ENCODE measurements at regions not wholly inside any gene's neighbourhood (a gene's known extent, or its start where the extent isn't known, plus 50 kb on each side); places are given as distances from the start of the nearest gene placed in this dataset.
"Not testable (repeated sequence)": the region's sequence is repeated elsewhere in the genome, so short reads cannot be mapped to it uniquely, and the experiment has no call there.

DNA sequence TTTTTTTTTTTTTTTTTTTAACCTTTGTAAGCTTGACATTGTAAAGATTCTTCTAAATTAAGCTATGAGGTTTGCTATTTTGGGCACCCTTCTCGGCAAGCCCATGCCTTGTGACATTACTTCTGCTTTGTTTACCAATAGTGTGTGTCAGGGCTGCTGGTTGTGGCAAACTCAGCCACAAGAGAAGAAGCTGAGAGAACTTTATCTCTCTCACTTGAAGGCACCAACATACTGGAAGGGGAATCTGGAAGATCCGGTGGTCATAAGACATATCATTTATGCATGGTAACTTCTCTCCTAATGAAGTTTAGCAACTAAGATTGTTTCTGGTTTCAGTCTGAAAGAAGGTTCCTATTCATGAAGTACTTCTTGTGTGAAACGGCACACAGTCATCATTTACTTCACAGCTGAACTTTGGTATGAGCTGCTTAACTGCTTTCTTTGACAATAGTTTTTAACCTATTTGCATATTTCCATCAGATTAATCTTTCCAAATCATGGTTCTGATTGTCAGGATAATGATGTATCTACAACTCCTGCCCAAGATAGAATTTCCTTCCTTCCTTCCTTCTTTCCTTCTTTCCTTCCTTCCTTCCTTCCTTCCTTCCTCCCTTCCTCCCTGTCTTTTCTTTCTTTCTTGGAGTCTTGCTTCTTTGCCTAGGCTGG, 189.3 kb downstream of the NFKBIZ start:
- DNase-seq: no peak

DNA sequence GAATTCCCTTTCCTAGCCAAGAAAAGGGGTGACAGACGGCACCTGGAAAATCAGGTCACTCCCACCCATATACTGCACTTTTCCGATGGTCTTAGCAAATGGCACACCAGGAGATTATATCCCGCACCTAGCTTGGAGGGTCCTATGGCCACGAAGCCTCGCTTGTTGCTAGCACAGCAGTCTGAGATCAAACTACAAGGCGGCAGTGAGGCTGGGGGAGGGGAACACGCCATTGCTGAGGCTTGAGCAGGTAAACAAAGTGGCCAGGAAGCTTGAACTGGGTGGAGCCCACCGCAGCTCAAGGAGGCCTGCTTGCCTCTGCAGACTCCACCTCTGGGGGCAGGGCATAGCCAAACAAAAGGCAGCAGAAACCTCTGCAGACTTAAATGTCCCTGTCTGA, 190.8 kb downstream of the NFKBIZ start:
- DNase-seq: not testable (repeated sequence)

DNA sequence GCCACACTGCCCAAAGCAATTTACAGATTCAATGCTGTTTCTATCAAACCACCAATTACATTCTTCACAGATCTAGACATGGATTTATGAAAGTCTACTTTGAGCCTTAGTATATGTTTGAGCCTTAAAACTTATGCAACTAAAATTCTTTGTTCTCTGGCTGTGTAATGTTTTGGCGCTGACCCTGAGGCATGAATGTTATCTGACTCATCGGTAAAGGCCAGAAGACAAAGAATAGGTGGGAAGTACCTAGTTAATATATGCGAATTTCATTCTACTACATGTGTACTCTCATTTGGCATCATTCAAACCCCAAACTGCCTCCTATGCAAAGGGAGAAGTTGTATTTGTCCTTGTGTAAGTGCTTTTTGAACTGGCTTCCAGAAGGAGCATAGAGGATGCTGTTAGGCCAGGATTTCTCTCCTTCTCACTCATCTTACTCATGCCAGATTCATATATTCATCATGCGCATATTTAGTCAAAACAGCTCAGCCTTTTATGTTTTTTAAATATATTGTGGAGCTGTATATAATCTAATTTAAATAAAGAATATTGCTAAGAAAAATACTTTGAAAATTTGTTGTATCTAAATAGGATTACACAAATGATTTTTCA, 204.2 kb downstream of the NFKBIZ start:
- peak; percentile 10 for DNase-seq

DNA sequence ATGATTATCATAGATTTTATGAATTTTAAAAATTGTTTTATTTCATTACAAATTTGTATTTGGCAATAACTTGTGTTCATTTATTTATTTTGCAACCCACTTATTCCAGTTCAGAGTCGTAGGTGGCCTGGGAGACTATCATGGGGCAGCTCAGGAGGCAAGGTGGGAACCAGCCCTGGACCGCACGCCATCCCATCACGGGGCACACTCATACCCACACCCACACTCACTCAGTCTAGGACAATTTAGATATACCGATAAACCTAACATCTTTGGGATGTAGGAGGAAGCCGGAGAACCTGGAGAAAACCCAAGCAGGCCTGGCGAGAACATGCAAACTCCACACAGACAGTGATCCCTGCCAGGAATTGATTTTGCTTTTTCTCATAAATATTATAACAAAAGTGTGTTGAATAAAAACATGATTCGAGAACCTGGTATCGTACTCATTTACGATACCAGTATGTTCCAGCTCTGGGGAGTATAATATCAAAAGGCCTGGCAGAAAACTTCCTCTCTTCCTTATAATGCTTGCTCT, 205.3 kb downstream of the NFKBIZ start:
- no peak for DNase-seq

DNA sequence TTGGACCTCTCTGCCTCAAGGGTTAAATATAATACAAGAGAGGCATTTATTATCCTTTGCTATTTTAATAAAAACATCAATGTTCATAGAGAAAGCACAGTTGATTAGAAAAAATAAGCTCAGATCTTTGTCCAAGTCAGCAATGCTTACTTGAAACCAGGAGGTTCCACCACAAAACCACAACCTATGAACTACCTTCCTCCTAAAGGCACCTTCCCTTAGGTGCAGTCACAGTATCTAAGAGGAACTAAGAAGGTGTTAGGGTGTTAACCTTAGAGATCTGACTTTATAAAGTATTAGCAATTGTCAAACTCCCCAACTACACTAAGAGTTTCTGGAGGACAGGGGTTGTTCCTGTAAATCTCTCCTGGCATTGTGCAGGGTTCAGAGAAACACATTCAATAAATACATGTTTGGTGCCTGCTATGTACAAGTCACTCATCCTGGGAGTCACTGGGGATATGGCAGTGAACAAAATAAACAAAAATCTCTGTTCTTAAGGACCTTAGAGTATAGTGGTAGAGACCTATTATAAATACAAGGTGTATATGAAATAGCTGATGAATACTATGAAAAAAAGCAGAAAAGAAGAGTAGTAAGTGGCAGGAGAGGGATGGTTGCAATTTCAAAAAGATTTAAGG, 208.6 kb downstream of the NFKBIZ start:
- peak; percentile 48 for DNase-seq

DNA sequence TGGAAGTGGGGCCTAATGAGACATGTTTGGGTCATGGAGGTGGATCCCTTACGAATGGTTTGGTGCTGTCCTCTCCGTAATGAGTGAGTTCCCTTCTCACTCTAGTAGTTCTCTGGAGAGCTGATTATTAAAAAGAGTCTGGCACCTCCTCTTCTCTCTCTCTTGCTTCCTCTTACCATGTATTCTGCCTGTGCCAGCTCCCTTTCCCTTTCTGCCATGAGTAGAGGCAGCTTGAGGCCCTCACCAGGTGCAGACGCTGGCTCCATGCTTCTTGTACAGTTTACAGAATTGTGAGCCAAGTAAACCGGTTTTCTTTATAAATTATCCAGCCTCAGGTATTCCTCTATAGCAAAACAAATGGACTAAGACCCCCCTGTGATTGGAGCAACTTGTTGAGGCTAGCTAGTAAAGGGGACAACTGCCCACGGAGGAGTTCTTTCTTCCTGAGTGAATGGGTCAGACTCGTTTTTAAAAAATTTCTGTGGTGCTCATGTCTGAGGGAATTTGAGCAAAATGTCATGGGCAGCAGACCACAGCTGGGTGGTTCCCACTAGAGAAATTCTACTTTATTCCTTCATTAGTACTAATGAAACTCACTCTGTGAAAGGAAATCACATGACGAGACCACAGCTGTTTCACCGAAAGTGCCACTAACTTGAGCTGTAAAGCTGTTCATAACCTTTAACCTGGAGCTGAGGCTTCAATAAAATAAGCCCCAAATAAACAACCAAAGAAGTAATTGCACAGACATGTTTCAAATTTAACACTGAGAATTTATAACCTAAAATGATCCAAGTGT, 210.0 kb downstream of the NFKBIZ start:
- peak; percentile 18 for DNase-seq

DNA sequence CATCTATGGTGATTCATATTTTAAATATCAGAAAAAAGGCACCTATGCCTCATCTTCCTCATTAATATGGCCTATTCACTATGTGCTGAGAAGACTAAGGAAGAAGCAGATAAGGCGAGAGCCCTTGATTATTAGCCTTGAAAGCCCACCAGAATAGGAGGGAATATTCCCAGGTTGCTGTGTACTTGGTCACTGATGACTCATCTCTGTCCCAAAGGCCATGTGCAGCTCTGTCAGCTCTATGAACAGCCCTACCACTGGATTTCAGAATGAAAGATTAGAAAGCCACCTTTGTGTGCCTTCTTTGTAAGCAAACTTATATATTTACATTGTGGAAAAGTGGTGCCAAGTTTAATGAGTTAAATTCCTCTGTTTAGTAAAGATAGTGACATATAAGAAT, 211.5 kb downstream of the NFKBIZ start:
- DNase-seq: peak; percentile 26

DNA sequence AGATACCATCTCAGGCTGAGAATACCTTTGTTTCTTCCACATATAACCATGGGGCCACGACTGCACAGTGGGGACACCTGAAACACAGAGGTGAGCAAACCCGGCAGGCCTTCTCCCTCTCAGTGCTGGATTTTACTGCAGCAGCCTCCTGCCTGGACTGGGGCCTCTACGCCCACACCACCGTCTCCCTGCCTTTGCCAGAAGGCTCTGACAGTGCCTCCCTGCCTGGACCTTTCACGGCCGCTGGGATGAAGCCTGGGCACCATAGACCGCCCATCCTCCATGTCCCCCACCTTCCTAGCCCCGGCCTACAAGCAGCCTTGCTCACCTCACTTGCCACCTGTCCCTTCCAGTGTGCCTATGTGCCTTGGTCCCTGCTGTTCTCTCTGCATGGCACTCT, 214.3 kb downstream of the NFKBIZ start:
- DNase-seq: no peak

DNA sequence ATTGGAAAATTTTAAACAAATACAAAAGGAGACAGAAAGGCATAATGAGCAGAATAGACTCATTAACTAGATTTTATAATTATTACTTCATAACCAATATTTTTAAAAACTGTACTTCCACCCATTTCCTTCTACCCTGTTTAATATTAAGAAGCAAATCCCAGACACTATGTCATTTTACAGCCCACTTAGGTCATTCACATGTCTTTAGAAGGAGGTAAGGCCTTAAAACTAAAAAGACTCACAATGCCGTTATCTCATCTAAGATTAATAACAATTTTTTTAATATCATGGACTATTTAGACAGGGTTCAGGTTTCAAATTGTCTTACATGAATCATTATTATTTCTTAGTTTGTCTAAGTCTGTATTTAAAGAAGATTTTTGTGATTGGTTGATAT, 217.2 kb downstream of the NFKBIZ start:
- DNase-seq: no peak

DNA sequence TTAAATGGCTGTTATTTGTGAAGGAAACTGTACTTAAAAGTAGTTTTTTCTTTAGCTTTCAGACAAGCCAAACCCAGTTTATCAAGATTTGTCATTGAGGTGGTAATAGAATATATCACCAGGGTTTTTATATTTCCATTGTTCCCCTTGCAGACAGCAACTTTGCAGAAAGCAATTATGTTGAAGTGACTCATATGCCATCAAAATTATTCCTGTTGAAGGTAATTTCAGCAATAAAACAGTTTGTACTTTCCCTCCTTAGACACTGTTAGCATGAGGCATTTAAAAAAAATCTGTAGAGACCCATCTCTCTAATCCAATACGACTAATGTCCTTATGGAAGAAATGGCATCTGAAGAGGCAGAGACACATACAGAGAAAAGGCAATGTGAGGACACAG, 219.0 kb downstream of the NFKBIZ start:
- DNase-seq: no peak

DNA sequence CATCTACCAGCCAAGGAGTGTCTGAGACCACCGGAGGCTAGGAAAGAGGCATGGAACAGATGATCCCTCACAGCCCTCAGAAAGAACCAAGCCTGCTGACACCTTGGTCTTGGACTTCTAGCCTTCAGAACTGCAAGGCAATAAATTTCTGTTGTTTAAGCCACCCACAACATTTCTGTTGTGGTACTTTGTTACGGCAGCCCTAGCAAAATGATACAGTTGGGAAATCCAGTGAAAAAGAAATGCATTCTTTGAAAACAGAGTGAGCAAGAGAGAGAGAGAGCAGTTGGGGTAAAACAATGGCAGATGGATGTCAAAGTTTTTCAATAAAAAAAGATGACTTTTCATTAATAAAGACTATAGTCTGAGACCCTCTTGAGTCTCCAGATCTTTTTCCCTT, 219.4 kb downstream of the NFKBIZ start:
- DNase-seq: no peak

DNA sequence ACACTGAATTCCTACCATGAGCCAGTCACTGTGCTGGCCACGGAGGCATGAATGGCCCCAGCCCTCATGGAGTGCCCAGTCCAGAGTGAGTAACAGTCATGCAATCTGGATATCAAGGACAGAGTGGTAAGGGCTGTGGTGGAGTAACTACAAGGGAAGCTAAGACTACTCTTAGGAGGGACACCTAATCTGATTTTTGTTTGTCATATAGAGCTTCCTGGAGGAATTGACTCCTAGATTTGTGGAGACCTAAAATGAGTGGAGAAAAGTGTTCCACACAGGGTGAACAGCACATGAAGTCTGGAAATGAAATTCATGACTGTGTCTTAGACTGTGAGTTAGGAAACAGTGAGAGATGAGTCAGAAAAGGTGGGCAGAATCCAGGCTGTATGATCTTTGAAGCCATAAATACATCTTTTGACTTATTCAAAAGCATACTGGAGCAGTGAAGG, 219.9 kb downstream of the NFKBIZ start:
- no peak for DNase-seq

DNA sequence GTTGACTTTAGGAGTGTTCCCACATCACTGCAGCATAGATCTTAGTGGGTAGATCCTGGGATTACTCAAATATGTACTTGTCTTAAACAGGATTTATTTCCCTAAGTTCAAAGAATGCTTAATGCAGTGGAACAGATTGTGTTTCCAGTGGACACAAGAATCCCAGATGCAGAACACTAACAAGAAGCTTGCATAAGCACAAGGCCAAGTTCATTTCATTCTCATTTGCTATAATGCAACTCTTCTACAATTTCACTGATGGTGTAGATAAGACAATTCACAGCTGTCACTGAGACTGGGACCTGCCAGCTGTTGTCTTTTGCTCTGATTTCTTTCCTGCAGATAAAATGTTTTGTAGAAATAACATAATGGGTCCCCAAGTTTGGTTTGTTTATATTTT, 225.6 kb downstream of the NFKBIZ start:
- no peak for DNase-seq

DNA sequence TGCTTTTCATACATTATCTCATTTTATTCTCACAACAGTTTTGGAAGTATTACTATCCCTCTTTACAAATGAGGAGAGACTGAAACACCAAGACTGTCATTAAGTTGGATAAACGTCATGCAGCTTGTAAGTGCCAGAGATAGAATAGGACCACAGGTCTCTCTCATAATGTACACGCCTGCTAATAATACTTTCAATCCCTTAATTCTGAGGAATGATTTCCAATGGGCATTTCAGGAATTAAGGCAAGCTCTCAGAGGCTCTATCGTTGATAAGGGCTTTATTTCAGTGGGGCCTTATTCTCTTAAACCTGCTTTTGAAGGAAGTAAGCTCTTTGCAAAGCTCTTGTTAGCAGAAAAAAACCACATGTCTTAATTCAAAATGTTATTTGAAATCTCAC, 229.1 kb downstream of the NFKBIZ start:
- no peak for DNase-seq

DNA sequence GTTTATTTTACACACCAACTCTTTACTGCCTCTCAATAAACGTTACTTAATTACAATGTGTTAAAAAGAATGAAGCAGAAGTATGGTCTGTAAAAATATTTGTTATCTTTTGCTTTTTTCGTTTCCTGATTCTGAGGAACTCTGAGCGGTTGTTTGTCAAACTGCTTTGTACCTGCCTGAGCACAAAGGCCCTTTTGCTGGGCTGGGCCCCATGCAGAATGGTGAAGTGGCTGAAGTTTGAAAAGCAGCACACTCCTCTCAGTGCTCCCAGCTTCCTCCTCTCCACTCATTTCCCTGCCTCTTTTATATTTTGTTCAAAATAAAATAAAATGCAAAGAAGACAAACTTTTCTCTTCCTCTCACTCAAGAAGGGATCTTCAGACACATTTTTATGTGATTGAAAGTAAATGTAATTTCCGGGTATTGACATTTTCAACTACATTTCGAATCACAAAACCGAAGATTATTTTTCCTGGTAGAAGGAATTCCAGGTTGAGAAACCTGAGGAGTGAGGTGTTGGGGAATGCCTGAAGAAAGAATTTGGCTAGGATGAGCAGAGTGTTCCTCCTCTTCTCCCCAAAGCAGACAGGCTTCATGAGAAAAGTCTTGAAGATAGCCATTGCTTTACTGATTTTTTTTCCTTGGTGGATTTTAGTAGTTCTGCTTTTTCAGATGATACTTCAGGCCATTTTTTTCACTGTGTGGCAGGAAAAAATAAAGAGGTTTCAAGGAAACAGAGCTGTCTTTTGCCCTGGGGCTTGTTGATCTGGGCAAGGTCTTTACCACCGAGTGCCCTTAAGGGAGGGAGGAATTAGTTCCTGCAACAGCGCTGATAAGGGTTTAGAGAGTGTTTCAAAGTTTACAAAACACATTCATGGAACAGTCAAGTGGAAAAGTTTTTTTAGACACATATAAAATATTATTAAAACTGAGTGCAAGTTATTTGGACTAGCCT, 229.8 kb downstream of the NFKBIZ start:
- no peak for DNase-seq

DNA sequence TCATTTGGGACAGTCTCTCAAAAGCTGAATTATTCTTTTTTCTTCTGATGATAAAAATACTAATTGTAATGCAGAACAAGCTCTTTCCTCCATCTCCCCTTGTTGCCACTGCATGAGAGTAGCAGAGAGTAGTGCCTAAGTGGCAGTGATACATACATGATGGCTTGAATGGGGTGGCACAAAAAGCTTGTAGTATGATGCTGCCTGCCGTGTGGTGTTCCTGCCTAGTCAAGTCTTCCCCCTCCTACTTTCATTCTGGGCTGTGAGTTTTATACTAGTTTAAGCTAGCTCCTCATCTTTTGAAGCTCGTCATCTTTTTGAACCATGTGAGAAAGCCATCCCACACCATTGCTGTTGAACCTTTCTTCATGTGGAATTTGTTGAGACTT, 230.5 kb downstream of the NFKBIZ start:
- no peak for DNase-seq

DNA sequence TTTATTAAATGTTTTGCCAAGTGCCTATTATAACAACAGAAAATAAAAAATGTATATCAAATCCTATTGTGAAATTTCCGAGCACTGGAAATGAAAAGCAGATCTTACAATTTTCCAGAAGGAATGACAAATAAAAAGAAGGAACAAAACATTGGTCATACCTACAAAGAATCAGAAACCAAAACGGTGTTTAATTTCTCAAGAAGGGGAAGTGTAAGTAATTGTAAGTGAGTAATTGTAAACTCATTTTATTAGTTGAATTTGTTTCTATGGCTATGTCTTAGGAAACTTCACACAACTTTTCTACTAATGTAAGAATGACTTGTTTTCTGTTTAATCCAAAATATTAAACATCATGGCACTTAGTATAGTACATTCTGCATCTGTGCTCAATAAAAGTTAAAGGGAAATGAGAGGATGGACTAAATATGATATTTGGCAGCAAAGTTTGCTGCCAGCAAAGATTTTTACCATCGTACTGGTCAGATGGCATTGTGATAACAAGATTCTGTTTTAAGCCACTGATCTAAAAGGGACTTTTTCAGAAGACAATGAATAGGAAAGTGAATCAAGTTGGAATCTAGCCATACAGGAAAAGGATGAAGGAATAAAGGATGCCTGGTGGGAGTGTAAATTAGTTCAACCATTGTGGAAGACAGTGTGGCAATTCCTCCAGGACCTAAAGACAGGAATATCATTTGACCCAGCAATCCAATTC, 232.4 kb downstream of the NFKBIZ start:
- DNase-seq: no peak

DNA sequence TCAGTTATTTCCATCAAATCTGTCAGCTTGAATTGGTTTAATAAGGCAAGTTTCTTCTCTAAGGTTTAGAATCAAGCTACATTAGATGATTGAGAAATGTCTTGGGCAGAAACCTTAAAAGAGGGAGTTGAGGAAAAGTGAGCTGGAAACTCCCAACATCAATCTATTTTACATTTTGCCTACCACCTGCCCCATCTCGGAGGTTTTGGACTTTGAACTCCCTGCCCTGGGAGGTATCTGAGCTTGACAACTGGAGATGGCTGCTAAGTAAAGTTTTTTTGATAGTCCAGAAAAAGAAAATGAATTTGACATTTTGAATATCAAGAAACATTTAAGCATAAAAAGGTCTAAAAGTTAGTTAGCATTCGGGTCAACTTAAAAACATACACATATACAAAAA, 234.2 kb downstream of the NFKBIZ start:
- no peak for DNase-seq

DNA sequence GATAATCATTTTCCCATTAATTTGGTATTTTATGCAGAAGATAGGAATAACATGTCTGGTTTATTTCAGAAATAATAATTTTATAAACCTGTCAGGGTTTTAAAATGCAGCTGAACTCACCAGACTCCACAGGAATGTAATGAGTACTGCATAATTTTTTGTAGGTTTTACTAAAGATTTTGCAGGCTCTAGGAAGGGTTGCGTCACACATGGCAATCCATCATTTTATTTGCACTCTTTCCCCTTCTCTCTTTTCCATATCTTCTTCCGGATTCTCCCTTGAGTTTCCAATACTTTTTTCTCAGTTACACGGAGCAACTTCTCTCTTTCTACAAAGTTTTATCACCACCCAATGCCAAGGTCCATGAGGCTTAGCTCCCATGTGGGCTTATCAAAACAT, 234.7 kb downstream of the NFKBIZ start:
- DNase-seq: no peak

DNA sequence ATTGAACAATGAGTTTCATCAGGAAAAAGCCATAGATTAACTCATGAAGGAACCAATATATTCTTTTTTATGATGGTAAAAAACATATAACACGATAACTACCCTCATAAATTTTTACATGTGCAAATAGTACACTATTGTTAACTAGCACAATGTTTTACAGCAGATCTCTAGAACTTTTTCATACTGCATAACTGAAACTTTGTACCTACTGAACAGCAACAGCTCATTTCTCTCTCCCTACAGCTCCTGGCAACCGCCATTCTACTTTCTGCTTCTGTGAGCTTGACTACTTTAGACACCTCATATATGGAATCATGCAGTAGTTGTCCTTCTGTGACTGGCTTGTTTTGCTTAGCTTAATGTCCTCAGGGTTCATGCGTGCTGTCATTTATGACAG, 235.4 kb downstream of the NFKBIZ start:
- DNase-seq: peak; percentile 54

DNA sequence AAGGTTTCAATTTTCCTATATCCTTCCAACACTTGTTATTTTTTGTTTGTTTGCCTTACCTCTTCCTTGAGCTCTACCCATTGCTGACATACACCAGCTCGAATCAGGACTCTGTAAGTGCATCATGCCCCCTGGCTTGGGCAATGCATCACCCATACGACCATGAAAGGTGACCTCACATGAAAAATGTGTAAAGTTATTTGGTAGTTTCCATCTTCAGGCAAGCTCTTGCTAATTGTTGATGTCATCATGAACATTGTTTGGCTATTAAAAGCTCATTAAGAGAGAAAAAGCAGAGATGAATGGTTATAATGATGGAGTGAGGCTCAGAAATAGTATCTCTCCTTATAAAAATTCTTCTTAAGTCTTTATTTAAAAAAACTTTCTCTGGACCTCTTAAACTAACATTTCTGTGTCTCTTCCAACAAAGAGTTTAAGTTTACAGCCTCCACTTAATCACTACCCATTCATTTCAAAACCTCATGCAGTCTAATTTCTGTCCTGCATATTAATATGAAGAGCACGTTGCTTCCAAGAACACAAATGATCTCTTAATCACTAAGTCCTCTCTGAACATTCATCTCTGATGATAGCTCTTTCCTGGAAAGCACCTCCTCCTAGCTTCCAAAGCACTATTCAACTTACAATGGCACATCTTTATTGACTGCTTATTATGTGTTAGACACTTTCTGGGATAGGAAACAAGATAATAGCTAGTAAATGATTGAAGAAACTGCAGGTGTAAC, 236.3 kb downstream of the NFKBIZ start:
- DNase-seq: peak; percentile 85
